ENCODE measurements at regions not wholly inside any gene's neighbourhood (a gene's known extent, or its start where the extent isn't known, plus 50 kb on each side); places are given as distances from the start of the nearest gene placed in this dataset.

- no peak for TF ChIP-seq CTCF (conservative IDR thresholded peaks at IDR 0.05; ENCODE audit: control insufficient read depth, insufficient read depth, low read depth, low read length)
- no peak overlapping the region for H3K4me3 ChIP-seq (ENCODE audit: control insufficient read depth, low read depth, low read length)
- no peak for DNase-seq (ENCODE audit: low read depth)
Measured at GRCh38 chr11:96778272-96778671, 388.5 kb downstream of the JRKL start.

GRCh38 chr11:96779030-96779429 lies 389.2 kb downstream of the JRKL start:
- TF ChIP-seq CTCF (conservative IDR thresholded peaks at IDR 0.05; ENCODE audit: control insufficient read depth, insufficient read depth, low read depth, low read length), result no peak
- DNase-seq (ENCODE audit: low read depth), result no peak
- no peak overlapping the region for H3K4me3 ChIP-seq (ENCODE audit: control insufficient read depth, low read depth, low read length)

- peak; percentile 39 for DNase-seq (ENCODE audit: low read depth)
- TF ChIP-seq CTCF (conservative IDR thresholded peaks at IDR 0.05; ENCODE audit: control insufficient read depth, insufficient read depth, low read depth, low read length), result no peak
- H3K4me3 ChIP-seq (ENCODE audit: control insufficient read depth, low read depth, low read length), result no peak overlapping the region
Measured at GRCh38 chr11:96781082-96781481, 391.3 kb downstream of the JRKL start.

- TF ChIP-seq CTCF (conservative IDR thresholded peaks at IDR 0.05; ENCODE audit: control insufficient read depth, insufficient read depth, low read depth, low read length), result no peak
- DNase-seq (ENCODE audit: low read depth), result no peak
- no peak overlapping the region for H3K4me3 ChIP-seq (ENCODE audit: control insufficient read depth, low read depth, low read length)
Measured at GRCh38 chr11:96782632-96783031, 392.8 kb downstream of the JRKL start.

- no peak overlapping the region for H3K4me3 ChIP-seq (ENCODE audit: control insufficient read depth, low read depth, low read length)
- TF ChIP-seq CTCF (conservative IDR thresholded peaks at IDR 0.05; ENCODE audit: control insufficient read depth, insufficient read depth, low read depth, low read length), result no peak
- no peak for DNase-seq (ENCODE audit: low read depth)
Measured at GRCh38 chr11:96783311-96783710, 393.5 kb downstream of the JRKL start.

GRCh38 chr11:96785073-96785472 lies 395.3 kb downstream of the JRKL start:
- no peak overlapping the region for H3K4me3 ChIP-seq (ENCODE audit: control insufficient read depth, low read depth, low read length)
- TF ChIP-seq CTCF (conservative IDR thresholded peaks at IDR 0.05; ENCODE audit: control insufficient read depth, insufficient read depth, low read depth, low read length), result no peak
- DNase-seq (ENCODE audit: low read depth), result no peak

GRCh38 chr11:96794152-96794551 lies 404.3 kb downstream of the JRKL start:
- TF ChIP-seq CTCF (conservative IDR thresholded peaks at IDR 0.05; ENCODE audit: control insufficient read depth, insufficient read depth, low read depth, low read length), result peak; percentile 3
- H3K4me3 ChIP-seq (ENCODE audit: control insufficient read depth, low read depth, low read length), result no peak overlapping the region
- no peak for DNase-seq (ENCODE audit: low read depth)

Measured in fibroblast of mammary gland (primary cell).